ENCODE measurements at regions not wholly inside any gene's neighbourhood (a gene's known extent, or its start where the extent isn't known, plus 50 kb on each side); places are given as distances from the start of the nearest gene placed in this dataset.

- no peak for DNase-seq (ENCODE audit: low read depth)
- no peak overlapping the region for H3K4me3 ChIP-seq (ENCODE audit: low read depth, low read length)
- TF ChIP-seq CTCF (conservative IDR thresholded peaks at IDR 0.05; ENCODE audit: low read depth, low read length): no peak
Measured at GRCh38 chr15:96756146-96756545, 425.6 kb downstream of the NR2F2 start.

GRCh38 chr15:96756656-96757055, 426.2 kb downstream of the NR2F2 start:
- no peak for DNase-seq (ENCODE audit: low read depth)
- no peak for TF ChIP-seq CTCF (conservative IDR thresholded peaks at IDR 0.05; ENCODE audit: low read depth, low read length)
- no peak overlapping the region for H3K4me3 ChIP-seq (ENCODE audit: low read depth, low read length)

GRCh38 chr15:96762566-96762965, 432.1 kb downstream of the NR2F2 start:
- TF ChIP-seq CTCF (conservative IDR thresholded peaks at IDR 0.05; ENCODE audit: low read depth, low read length): no peak
- no peak overlapping the region for H3K4me3 ChIP-seq (ENCODE audit: low read depth, low read length)
- DNase-seq (ENCODE audit: low read depth): no peak

- no peak for TF ChIP-seq CTCF (conservative IDR thresholded peaks at IDR 0.05; ENCODE audit: low read depth, low read length)
- DNase-seq (ENCODE audit: low read depth): no peak
- H3K4me3 ChIP-seq (ENCODE audit: low read depth, low read length): no peak overlapping the region
Measured at GRCh38 chr15:96764501-96764900, 434.0 kb downstream of the NR2F2 start.

- DNase-seq (ENCODE audit: low read depth): no peak
- TF ChIP-seq CTCF (conservative IDR thresholded peaks at IDR 0.05; ENCODE audit: low read depth, low read length): no peak
- H3K4me3 ChIP-seq (ENCODE audit: low read depth, low read length): no peak overlapping the region
Measured at GRCh38 chr15:96764946-96765345, 434.4 kb downstream of the NR2F2 start.

- no peak overlapping the region for H3K4me3 ChIP-seq (ENCODE audit: low read depth, low read length)
- TF ChIP-seq CTCF (conservative IDR thresholded peaks at IDR 0.05; ENCODE audit: low read depth, low read length): no peak
- no peak for DNase-seq (ENCODE audit: low read depth)
Measured at GRCh38 chr15:96766366-96766765, 435.9 kb downstream of the NR2F2 start.

GRCh38 chr15:96767703-96768434, 437.4 kb downstream of the NR2F2 start:
- no peak overlapping the region for H3K4me3 ChIP-seq (ENCODE audit: low read depth, low read length)
- DNase-seq (ENCODE audit: low read depth): peak; percentile 8
- TF ChIP-seq CTCF (conservative IDR thresholded peaks at IDR 0.05; ENCODE audit: low read depth, low read length): no peak
